Natural killer cell (primary cell): ENCODE measurements at regions not wholly inside any gene's neighbourhood (a gene's known extent, or its start where the extent isn't known, plus 50 kb on each side); places are given as distances from the start of the nearest gene placed in this dataset.

Source experiments
- ATAC-seq, 3 donors: fragments of 150-1000 bp in 2 of 3; fragments of 200-7000 bp in 1 of 3; cut with Tn5 transposase; 1 replicate in 1 of 3; 2 replicates in 2 of 3; pipeline ENCODE4 v1.10.0; 2021; ENCODE audit warnings: mild to moderate bottlenecking in 2 of 3, moderate library complexity in 2 of 3
- DNase-seq, 2 donors: peaks; one replicate each; pipeline versions ENCODE4 v3.0.0 to v3.0.0-alpha.2; 2013 to 2021; ENCODE audit warnings: mixed read lengths in 1 of 2
- H3K27ac ChIP-seq: one replicate; pipeline ENCODE4 v1.5.1; 2013; ENCODE audit warnings: mild to moderate bottlenecking, low read length
- H3K27me3 ChIP-seq: one replicate; pipeline ENCODE4 v1.6.1; 2013; ENCODE audit warnings: low read length; ENCODE audit not compliant: control insufficient read depth, insufficient read depth
- H3K36me3 ChIP-seq: one replicate; pipeline ENCODE4 v1.6.1; 2013; ENCODE audit warnings: low read length; ENCODE audit not compliant: control insufficient read depth, insufficient read depth
- H3K4me1 ChIP-seq: one replicate; pipeline ENCODE4 v1.6.1; 2013; ENCODE audit warnings: low read length; ENCODE audit not compliant: control insufficient read depth, insufficient read depth
- H3K4me3 ChIP-seq: one replicate; pipeline ENCODE4 v1.5.1; 2013; ENCODE audit warnings: low read length
- H3K9me3 ChIP-seq: one replicate; pipeline ENCODE4 v1.6.1; 2013; ENCODE audit warnings: low read length; ENCODE audit not compliant: control insufficient read depth, insufficient read depth
- H3K27ac Mint-ChIP-seq, 2 donors: one replicate each; pipeline ENCODE4 v1.8.0; 2022; ENCODE audit warnings: mild to moderate bottlenecking in 2 of 2, mixed read lengths in 2 of 2, moderate library complexity in 1 of 2
- H3K27me3 Mint-ChIP-seq, 2 donors: one replicate each; pipeline ENCODE4 v1.8.0; 2022; ENCODE audit warnings: low read depth in 2 of 2, mixed read lengths in 2 of 2
- H3K36me3 Mint-ChIP-seq: one replicate; pipeline ENCODE4 v1.8.0; 2022; ENCODE audit warnings: mixed read lengths
- H3K4me1 Mint-ChIP-seq, 2 donors: one replicate each; pipeline ENCODE4 v1.8.0; 2022; ENCODE audit warnings: mixed read lengths in 2 of 2
- H3K4me3 Mint-ChIP-seq: one replicate; pipeline ENCODE4 v1.8.0; 2022; ENCODE audit warnings: mild to moderate bottlenecking, moderate library complexity, mixed read lengths
- H3K9me3 Mint-ChIP-seq, 2 donors: one replicate each; pipeline ENCODE4 v1.8.0; 2022; ENCODE audit warnings: mixed read lengths in 2 of 2
- CTCF ChIP-seq: fragments of 200-600 bp; IDR thresholded peaks from one replicate; pipeline ENCODE4 v1.8.0; 2022; ENCODE audit warnings: antibody characterized with exemption
- WGBS: methylation state at CpG from one replicate; pipeline ENCODE4 v1.1.7; 2013; ENCODE audit warnings: missing lambda C conversion rate; ENCODE audit not compliant: insufficient coverage; 5-methylcytosine and 5-hydroxymethylcytosine counted together
- intact Hi-C: fragments of 100-400 bp; cut with micrococcal nuclease; formaldehyde crosslinking; loops from one replicate; pipeline ENCODE4 v1.14.2; 2022

- Histone ChIP-seq H3K27me3 (no peaks in the 10 kb centered on the region), H3K27ac (no peak overlapping the region), H3K4me3 (no peak overlapping the region), H3K9me3 (no peaks in the 10 kb centered on the region), H3K36me3 (no peaks in the 10 kb centered on the region), H3K4me1 (no peaks in the 10 kb centered on the region)
- 92% methylated on average over 1 of the region's 1 CpG for WGBS
- intact Hi-C loops = no loop called here
- H3K9me3 Mint-ChIP-seq = peaks cover 3 to 7% of the 10 kb centered on the region in 2 donors
- no peak for DNase-seq
- no peak for TF ChIP-seq CTCF
- no peaks in the 10 kb centered on the region for H3K4me1 Mint-ChIP-seq
- no peaks in the 10 kb centered on the region for H3K36me3 Mint-ChIP-seq
- H3K27ac Mint-ChIP-seq = no peak overlapping the region
- no peak for ATAC-seq
- no peaks in the 10 kb centered on the region for H3K27me3 Mint-ChIP-seq
- H3K4me3 Mint-ChIP-seq = no peak overlapping the region
These were observed 136.1 kb upstream of the COBL start for GRCh38 chr7:51452694-51453093.

GRCh38 chr7:51451751-51452476 lies 135.3 kb upstream of the COBL start:
- no peaks in the 10 kb centered on the region for H3K36me3 ChIP-seq
- ATAC-seq = no peak
- intact Hi-C loops = no loop called here
- TF ChIP-seq CTCF = no peak
- H3K36me3 Mint-ChIP-seq = no peaks in the 10 kb centered on the region
- 76% methylated on average over 10 of the region's 10 CpGs for WGBS
- no peak overlapping the region for H3K27ac ChIP-seq
- H3K4me3 ChIP-seq = no peak overlapping the region
- no peaks in the 10 kb centered on the region for H3K9me3 ChIP-seq
- H3K4me3 Mint-ChIP-seq = no peak overlapping the region
- H3K9me3 Mint-ChIP-seq = peaks cover 5% of the 10 kb centered on the region in 2 donors
- H3K4me1 ChIP-seq = no peaks in the 10 kb centered on the region
- H3K27ac Mint-ChIP-seq = no peak overlapping the region
- no peaks in the 10 kb centered on the region for H3K4me1 Mint-ChIP-seq
- DNase-seq = no peak
- H3K27me3 Mint-ChIP-seq = no peaks in the 10 kb centered on the region
- H3K27me3 ChIP-seq = no peaks in the 10 kb centered on the region

GRCh38 chr7:51450541-51450940 lies 133.9 kb upstream of the COBL start:
- Histone ChIP-seq H3K9me3 (no peaks in the 10 kb centered on the region), H3K27ac (no peak overlapping the region), H3K27me3 (no peaks in the 10 kb centered on the region), H3K36me3 (no peaks in the 10 kb centered on the region), H3K4me1 (no peaks in the 10 kb centered on the region), H3K4me3 (no peak overlapping the region)
- no peak overlapping the region for H3K27ac Mint-ChIP-seq
- DNase-seq (no peak), ATAC-seq (no peak)
- TF ChIP-seq CTCF = no peak
- no peaks in the 10 kb centered on the region for H3K27me3 Mint-ChIP-seq
- H3K36me3 Mint-ChIP-seq = no peaks in the 10 kb centered on the region
- intact Hi-C loops = no loop called here
- H3K4me1 Mint-ChIP-seq = no peaks in the 10 kb centered on the region
- no peak overlapping the region for H3K4me3 Mint-ChIP-seq
- peaks cover 5% of the 10 kb centered on the region in 2 donors for H3K9me3 Mint-ChIP-seq
- 90% methylated on average over 6 of the region's 6 CpGs for WGBS

- intact Hi-C loops = no loop called here
- no peaks in the 10 kb centered on the region for H3K4me1 ChIP-seq
- 62% methylated on average over 5 of the region's 5 CpGs for WGBS
- TF ChIP-seq CTCF = no peak
- no peak overlapping the region for H3K4me3 ChIP-seq
- H3K36me3 ChIP-seq = no peaks in the 10 kb centered on the region
- Mint-ChIP-seq H3K9me3 (peaks cover 7 to 8% of the 10 kb centered on the region in 2 donors), H3K27me3 (no peaks in the 10 kb centered on the region), H3K36me3 (no peaks in the 10 kb centered on the region), H3K4me1 (no peaks in the 10 kb centered on the region), H3K27ac (no peak overlapping the region), H3K4me3 (no peak overlapping the region)
- H3K27me3 ChIP-seq = no peaks in the 10 kb centered on the region
- no peaks in the 10 kb centered on the region for H3K9me3 ChIP-seq
- no peak overlapping the region for H3K27ac ChIP-seq
- DNase-seq = no peak
- ATAC-seq = no peak
These were observed 130.2 kb upstream of the COBL start for GRCh38 chr7:51446785-51447184.
